GM19467 (cell line): ENCODE measurements at regions not wholly inside any gene's neighbourhood (a gene's known extent, or its start where the extent isn't known, plus 50 kb on each side); places are given as distances from the start of the nearest gene placed in this dataset.

Source experiments
- ATAC-seq: cut with Tn5 transposase; IDR thresholded peaks from one replicate; pipeline ENCODE4 v1.9.1; 2021; ENCODE audit warnings: mild to moderate bottlenecking, moderate library complexity; ENCODE audit not compliant: unreplicated experiment

GRCh38 chr3:21142949-21143348, 608.1 kb downstream of the ZNF385D start:
- no peak for ATAC-seq

GRCh38 chr3:21142031-21142430, 609.0 kb downstream of the ZNF385D start:
- no peak for ATAC-seq

- ATAC-seq: no peak
Observed at GRCh38 chr3:21140785-21141184, 610.2 kb downstream of the ZNF385D start.

GRCh38 chr3:21138085-21138484, 612.9 kb downstream of the ZNF385D start:
- ATAC-seq: no peak

- ATAC-seq: no peak
Observed at GRCh38 chr3:21132896-21133295, 618.1 kb downstream of the ZNF385D start.

GRCh38 chr3:21120826-21121225, 630.2 kb downstream of the ZNF385D start:
- no peak for ATAC-seq

GRCh38 chr3:21117370-21117769, 633.6 kb downstream of the ZNF385D start:
- no peak for ATAC-seq

GRCh38 chr3:21109056-21109455, 642.0 kb downstream of the ZNF385D start:
- no peak for ATAC-seq

- no peak for ATAC-seq
Observed at GRCh38 chr3:21105784-21106183, 645.2 kb downstream of the ZNF385D start.

GRCh38 chr3:21100656-21101359, 650.2 kb downstream of the ZNF385D start:
- ATAC-seq: no peak

GRCh38 chr3:21094686-21095085, 656.3 kb downstream of the ZNF385D start:
- ATAC-seq: no peak

GRCh38 chr3:21073561-21073960, 677.4 kb downstream of the ZNF385D start:
- ATAC-seq: no peak

GRCh38 chr3:21067031-21067813, 683.8 kb downstream of the ZNF385D start:
- ATAC-seq: no peak

- no peak for ATAC-seq
Observed at GRCh38 chr3:21062831-21063294, 688.1 kb downstream of the ZNF385D start.

GRCh38 chr3:21059404-21059803, 691.6 kb downstream of the ZNF385D start:
- ATAC-seq: no peak

GRCh38 chr3:21056293-21056692, 694.7 kb downstream of the ZNF385D start:
- no peak for ATAC-seq

GRCh38 chr3:21055015-21055414, 696.0 kb downstream of the ZNF385D start:
- ATAC-seq: no peak

GRCh38 chr3:21054064-21054463, 696.9 kb downstream of the ZNF385D start:
- ATAC-seq: no peak

GRCh38 chr3:21049334-21050062, 701.5 kb downstream of the ZNF385D start:
- ATAC-seq: no peak

GRCh38 chr3:21043139-21043538, 707.9 kb downstream of the ZNF385D start:
- no peak for ATAC-seq

GRCh38 chr3:21042184-21042583, 708.8 kb downstream of the ZNF385D start:
- ATAC-seq: no peak

GRCh38 chr3:21041621-21042020, 709.4 kb downstream of the ZNF385D start:
- no peak for ATAC-seq
